Liver (tissue), 3 donors: ENCODE measurements at regions not wholly inside any gene's neighbourhood (a gene's known extent, or its start where the extent isn't known, plus 50 kb on each side); places are given as distances from the start of the nearest gene placed in this dataset.

Source experiments
- CTCF ChIP-seq: fragments of 150-350 bp; IDR thresholded peaks from 2 replicates; pipeline ENCODE4 v1.5.1; 2017; ENCODE audit warnings: improper control_type of control experiment, low read depth, low read length; ENCODE audit not compliant: missing input control
- RAD21 ChIP-seq, 2 donors: IDR thresholded peaks; 2 replicates each; pipeline ENCODE4 v1.6.1; 2016; ENCODE audit warnings: antibody characterized with exemption in 2 of 2, mild to moderate bottlenecking in 2 of 2
- donor health status: healthy.
- donor health status: healthy.

- no peak for TF ChIP-seq CTCF
- no peak for TF ChIP-seq RAD21 (IDR thresholded peaks at IDR 0.05)
Measured at GRCh38 chr1:192010406-192010805, 147.9 kb upstream of the RGS18 start.
